Panc1 (cell line): ENCODE measurements at regions not wholly inside any gene's neighbourhood (a gene's known extent, or its start where the extent isn't known, plus 50 kb on each side); places are given as distances from the start of the nearest gene placed in this dataset.

Experiments
- CTCF ChIP-seq: fragments of 450-650 bp; IDR thresholded peaks from 2 replicates; pipeline ENCODE4 v1.5.1; 2017; ENCODE audit warnings: mild to moderate bottlenecking
- POLR2AphosphoS5 ChIP-seq: IDR thresholded peaks from 2 replicates; pipeline ENCODE4 v1.6.1; 2012; ENCODE audit warnings: mild to moderate bottlenecking, low read depth, low read length, moderate library complexity

- TF ChIP-seq POLR2AphosphoS5, result no peak
- no peak for TF ChIP-seq CTCF
These were observed 91.5 kb upstream of the RREB1 start for GRCh38 chr6:7016226-7016625.
